Esophagus squamous epithelium (tissue), 5 donors: ENCODE measurements at regions not wholly inside any gene's neighbourhood (a gene's known extent, or its start where the extent isn't known, plus 50 kb on each side); places are given as distances from the start of the nearest gene placed in this dataset.

Experiments
- DNase-seq: peaks from one replicate; lab custom pipeline; 2025; lab: John Stamatoyannopoulos, UW
- H3K27ac ChIP-seq, 4 donors: fragments of 200-600 bp; sonication (generic); one replicate each; pipeline ENCODE4 v1.5.1; 2016 to 2019; ENCODE audit warnings: mild to moderate bottlenecking in 1 of 4
- H3K27me3 ChIP-seq, 4 donors: fragments of 200-600 bp; sonication (generic); 1 replicate in 3 of 4; 2 replicates in 1 of 4; pipeline versions ENCODE4 v1.5.1 to v1.6.0; 2017 to 2021; ENCODE audit warnings: antibody characterized with exemption in 1 of 4
- H3K36me3 ChIP-seq, 3 donors: fragments of 200-600 bp; sonication (generic); one replicate each; pipeline ENCODE4 v1.5.1; 2016 to 2019
- H3K4me1 ChIP-seq, 3 donors: fragments of 200-600 bp; sonication (generic); one replicate each; pipeline ENCODE4 v1.5.1; 2017 to 2019
- H3K4me3 ChIP-seq, 4 donors: fragments of 200-600 bp; sonication (generic); 1 replicate in 3 of 4; 2 replicates in 1 of 4; pipeline ENCODE4 v1.5.1; 2016 to 2019; ENCODE audit warnings: mild to moderate bottlenecking in 2 of 4, moderate library complexity in 1 of 4
- H3K9me3 ChIP-seq, 3 donors: fragments of 200-600 bp; sonication (generic); one replicate each; pipeline ENCODE4 v1.5.1; 2016 to 2019
- POLR2A ChIP-seq, 4 donors: fragments of 450-650 bp; IDR thresholded peaks; one replicate each; pipeline ENCODE4 v1.6.1; 2017; ENCODE audit warnings: antibody characterized with exemption in 4 of 4, mild to moderate bottlenecking in 4 of 4, moderate library complexity in 3 of 4
- WGBS, 2 donors: methylation state at CpG; one replicate each; pipeline ENCODE4 v1.1.5; 2018; 5-methylcytosine and 5-hydroxymethylcytosine counted together
- intact Hi-C: fragments of 100-400 bp; cut with DNase I; formaldehyde crosslinking; loops from one replicate; pipeline ENCODE4 v1.15.0; 2022
- TF ChIP-seq, protein P1 (sequence below), 6 experiments: fragments of 450-650 bp in 4 of 6; fragments of 200-600 bp in 2 of 6; sonication (generic) in 2 of 6; IDR thresholded peaks; one replicate each; pipeline ENCODE4 v1.5.1; 2016 to 2019; ENCODE audit warnings: antibody characterized with exemption in 6 of 6, mild to moderate bottlenecking in 4 of 6, moderate library complexity in 4 of 6
- donor health status: DM: yes; HTN: yes; CAD: no.

DNA sequence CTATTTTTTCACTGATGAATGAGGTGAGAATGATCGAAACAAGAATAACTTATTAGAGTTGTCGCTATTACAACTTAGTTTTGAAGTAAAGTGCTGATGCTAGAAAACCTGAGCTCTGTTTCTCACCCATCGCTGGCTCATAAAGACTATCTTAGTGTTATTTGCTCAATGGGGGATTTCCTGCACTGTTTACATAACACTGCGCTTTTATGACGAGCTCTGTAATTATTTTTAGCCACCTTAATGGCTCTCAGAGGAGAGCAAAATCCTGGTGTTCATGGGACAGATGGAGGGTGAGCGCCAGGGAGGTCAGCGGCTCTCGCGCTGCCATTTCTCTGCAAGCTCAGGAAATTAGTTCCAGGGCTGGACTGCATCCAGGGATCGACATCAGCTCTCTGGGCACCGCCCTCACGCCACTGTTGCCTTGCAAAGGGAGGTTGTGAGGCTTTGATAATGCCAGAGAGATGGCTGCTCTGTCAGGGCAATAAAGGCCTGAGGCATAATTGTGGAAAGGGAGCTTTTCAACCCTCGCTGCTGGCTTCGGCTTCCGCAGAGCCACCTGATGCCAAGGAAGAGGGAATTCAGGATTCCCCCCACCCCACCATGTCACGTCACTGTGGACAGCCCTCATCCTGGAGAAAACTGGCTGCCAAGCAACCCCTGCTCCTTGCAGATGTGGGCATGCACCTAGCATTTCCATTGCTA lies 72.0 kb downstream of the DACT2 start:
- WGBS, 2 donors, result 27 to 36% methylated on average over 11 to 14 of the region's 16 CpGs
- intact Hi-C loops, result no loop called here
- Histone ChIP-seq H3K36me3 (no peaks in the 10 kb centered on the region), H3K4me3 (no peak overlapping the region), H3K27me3 (peaks cover 0 to 5% (median 0%) of the 10 kb centered on the region in 4 donors), H3K4me1 (peaks cover 0 to 11% (median 3%) of the 10 kb centered on the region in 3 donors), H3K27ac (no peak overlapping the region), H3K9me3 (no peaks in the 10 kb centered on the region)
- no peak for DNase-seq
- TF ChIP-seq POLR2A (IDR thresholded peaks at IDR 0.05), result no peak
- TF ChIP-seq, protein P1, sequence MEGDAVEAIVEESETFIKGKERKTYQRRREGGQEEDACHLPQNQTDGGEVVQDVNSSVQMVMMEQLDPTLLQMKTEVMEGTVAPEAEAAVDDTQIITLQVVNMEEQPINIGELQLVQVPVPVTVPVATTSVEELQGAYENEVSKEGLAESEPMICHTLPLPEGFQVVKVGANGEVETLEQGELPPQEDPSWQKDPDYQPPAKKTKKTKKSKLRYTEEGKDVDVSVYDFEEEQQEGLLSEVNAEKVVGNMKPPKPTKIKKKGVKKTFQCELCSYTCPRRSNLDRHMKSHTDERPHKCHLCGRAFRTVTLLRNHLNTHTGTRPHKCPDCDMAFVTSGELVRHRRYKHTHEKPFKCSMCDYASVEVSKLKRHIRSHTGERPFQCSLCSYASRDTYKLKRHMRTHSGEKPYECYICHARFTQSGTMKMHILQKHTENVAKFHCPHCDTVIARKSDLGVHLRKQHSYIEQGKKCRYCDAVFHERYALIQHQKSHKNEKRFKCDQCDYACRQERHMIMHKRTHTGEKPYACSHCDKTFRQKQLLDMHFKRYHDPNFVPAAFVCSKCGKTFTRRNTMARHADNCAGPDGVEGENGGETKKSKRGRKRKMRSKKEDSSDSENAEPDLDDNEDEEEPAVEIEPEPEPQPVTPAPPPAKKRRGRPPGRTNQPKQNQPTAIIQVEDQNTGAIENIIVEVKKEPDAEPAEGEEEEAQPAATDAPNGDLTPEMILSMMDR (IDR thresholded peaks at IDR 0.05), result no peak

GRCh38 chr6:168244961-168245551 lies 74.5 kb downstream of the DACT2 start:
- no peak for DNase-seq
- TF ChIP-seq, protein P1 (IDR thresholded peaks at IDR 0.05), result no peak
- TF ChIP-seq POLR2A (IDR thresholded peaks at IDR 0.05), result no peak

DNA sequence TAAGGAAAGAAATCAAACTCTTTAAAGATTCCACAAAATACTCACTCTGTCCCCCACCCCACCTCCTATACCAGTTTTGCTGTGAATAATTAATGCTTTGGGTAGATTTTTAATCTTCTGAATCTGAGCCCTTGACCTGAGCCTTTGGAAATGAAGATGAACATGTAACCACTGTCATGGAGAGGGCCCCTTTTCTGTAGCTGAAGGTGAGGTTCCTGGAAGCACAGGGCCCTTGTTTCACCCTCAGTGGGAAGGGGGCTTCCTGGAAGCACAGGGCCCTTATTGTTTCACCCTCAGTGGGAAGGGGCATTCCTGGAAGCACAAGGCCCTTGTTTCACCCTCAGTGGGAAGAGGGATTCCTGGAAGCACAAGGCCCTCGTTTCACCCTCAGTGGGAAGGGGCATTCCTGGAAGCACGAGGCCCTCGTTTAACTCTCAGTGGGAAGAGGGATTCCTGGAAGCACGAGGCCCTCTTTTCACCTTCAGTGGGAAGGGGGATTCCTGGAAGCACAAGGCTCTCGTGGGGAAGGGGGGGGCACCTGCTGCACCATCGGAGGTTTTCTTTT lies 75.7 kb downstream of the DACT2 start:
- Histone ChIP-seq H3K27ac (no peak overlapping the region), H3K9me3 (no peaks in the 10 kb centered on the region), H3K4me1 (peaks cover 0 to 18% (median 3%) of the 10 kb centered on the region in 3 donors), H3K36me3 (no peaks in the 10 kb centered on the region), H3K27me3 (peaks cover 0 to 5% (median 0%) of the 10 kb centered on the region in 4 donors), H3K4me3 (no peak overlapping the region)
- TF ChIP-seq, protein P1 (IDR thresholded peaks at IDR 0.05), result no peak
- TF ChIP-seq POLR2A (IDR thresholded peaks at IDR 0.05), result no peak
- 78 to 86% methylated on average over 5 to 6 of the region's 6 CpGs for WGBS, 2 donors
- intact Hi-C loops, result no loop called here
- no peak for DNase-seq

More at GRCh38 chr6:168244961-168245551, 74.5 kb downstream of the DACT2 start:
- Histone ChIP-seq H3K9me3 (no peaks in the 10 kb centered on the region), H3K27me3 (peaks cover 0 to 5% (median 0%) of the 10 kb centered on the region in 4 donors), H3K36me3 (no peaks in the 10 kb centered on the region), H3K27ac (no peak overlapping the region), H3K4me1 (peaks cover 0 to 11% (median 3%) of the 10 kb centered on the region in 3 donors), H3K4me3 (no peak overlapping the region)
- WGBS, 2 donors, result 89 to 93% methylated on average over 16 to 17 of the region's 17 CpGs
- intact Hi-C loops, result no loop called here

- no peaks in the 10 kb centered on the region for H3K9me3 ChIP-seq
- peaks cover 0 to 27% (median 2%) of the 10 kb centered on the region in 3 donors for H3K4me1 ChIP-seq
- no peak overlapping the region for H3K4me3 ChIP-seq
- intact Hi-C loops, result no loop called here
- peaks cover 0 to 5% (median 0%) of the 10 kb centered on the region in 4 donors for H3K27me3 ChIP-seq
- H3K36me3 ChIP-seq, result no peaks in the 10 kb centered on the region
- TF ChIP-seq POLR2A (IDR thresholded peaks at IDR 0.05), result no peak
- TF ChIP-seq, protein P1 (IDR thresholded peaks at IDR 0.05), result no peak
- H3K27ac ChIP-seq, result no peak overlapping the region
- WGBS, 2 donors, result 88 to 100% methylated on average over 1 to 4 of the region's 8 CpGs
- no peak for DNase-seq
These were observed 76.7 kb downstream of the DACT2 start for GRCh38 chr6:168242940-168243225.
